HG03066 (cell line): ENCODE measurements at regions not wholly inside any gene's neighbourhood (a gene's known extent, or its start where the extent isn't known, plus 50 kb on each side); places are given as distances from the start of the nearest gene placed in this dataset.

Source experiments
- ATAC-seq: cut with Tn5 transposase; IDR thresholded peaks from one replicate; pipeline ENCODE4 v1.9.1; 2021; ENCODE audit warnings: low read depth; ENCODE audit not compliant: unreplicated experiment

DNA sequence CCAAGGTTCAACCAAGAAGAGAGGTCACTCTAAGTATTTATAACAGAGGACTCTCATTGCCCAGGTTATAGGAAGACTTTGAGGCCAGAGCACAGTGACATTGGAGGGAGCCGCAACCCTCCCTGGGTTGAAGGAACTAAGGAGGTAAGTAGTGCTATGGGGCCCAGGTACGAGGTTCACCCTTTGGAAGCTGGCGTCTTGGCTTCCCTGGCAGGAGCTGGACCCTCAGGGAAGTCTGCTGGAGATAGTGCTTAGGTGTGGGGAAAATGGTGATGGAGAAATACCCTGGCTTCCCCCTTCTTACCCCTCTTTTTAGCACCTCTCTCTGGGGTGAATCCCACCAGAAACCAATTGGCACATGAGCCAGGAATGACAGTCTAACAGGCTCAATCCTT, 317.9 kb upstream of the ZNF32 start:
- no peak for ATAC-seq

GRCh38 chr10:43965918-43966570, 317.4 kb upstream of the ZNF32 start:
- ATAC-seq: no peak

DNA sequence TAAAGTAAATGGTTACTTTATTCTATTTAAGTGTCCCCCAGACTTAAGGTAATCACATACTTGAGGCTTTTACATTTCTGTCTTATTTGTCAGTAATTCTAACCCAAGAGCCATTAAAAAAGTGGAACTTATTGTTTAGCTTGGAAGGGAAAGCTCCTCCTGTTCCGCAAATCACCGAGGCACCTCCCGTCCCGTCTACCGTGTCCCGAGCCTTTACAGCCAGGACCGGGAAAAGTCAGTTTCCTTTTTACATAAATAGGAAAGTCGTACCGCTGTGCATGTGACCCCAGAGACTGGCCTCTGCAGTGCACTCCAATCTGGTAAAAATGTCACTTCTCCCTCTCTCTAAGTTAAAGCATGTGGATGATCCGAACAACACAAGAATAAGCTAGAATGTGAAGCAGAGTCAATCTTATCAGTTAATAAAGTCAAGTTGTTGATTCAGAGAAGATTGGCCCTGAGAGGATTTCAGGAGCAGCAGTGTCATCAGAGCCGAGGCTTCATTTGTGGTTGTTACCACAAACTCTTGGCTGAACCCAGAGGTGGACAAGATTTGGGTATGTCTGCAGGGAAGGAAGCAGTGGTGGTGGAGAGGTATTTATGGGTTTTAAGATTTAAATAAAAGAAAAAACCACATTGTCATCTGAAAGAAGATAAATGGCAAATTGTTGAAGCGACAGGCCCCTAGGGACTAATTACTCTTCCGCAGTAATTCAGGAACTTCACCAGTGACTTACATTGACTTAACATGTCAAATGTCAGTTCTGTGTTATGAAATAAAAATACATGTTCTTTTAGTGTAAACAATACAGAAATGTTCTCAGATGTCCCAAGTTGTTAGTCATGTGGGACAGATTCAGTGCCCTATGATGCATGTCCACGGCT, 316.6 kb upstream of the ZNF32 start:
- ATAC-seq: no peak

DNA sequence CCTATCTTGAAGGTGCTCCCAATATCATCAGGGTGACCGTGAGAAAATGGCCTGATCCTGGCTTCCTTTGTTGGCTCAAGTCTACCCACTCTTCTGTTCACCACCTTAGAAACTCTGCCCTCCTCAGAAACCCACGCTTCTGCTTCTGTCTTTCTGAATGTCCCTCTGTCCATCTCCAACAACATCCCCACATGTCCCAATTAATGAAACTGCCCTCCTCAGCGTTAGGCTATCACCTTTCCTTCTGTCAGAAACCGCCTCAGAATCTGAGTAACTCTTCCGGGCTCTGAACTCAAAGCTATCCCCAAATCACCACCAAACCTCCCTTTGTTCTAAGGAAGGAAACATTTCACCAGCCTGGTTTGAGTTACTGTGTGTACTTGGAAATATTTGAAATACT, 315.8 kb upstream of the ZNF32 start:
- ATAC-seq: no peak

GRCh38 chr10:43963793-43964425, 315.2 kb upstream of the ZNF32 start:
- ATAC-seq: no peak

DNA sequence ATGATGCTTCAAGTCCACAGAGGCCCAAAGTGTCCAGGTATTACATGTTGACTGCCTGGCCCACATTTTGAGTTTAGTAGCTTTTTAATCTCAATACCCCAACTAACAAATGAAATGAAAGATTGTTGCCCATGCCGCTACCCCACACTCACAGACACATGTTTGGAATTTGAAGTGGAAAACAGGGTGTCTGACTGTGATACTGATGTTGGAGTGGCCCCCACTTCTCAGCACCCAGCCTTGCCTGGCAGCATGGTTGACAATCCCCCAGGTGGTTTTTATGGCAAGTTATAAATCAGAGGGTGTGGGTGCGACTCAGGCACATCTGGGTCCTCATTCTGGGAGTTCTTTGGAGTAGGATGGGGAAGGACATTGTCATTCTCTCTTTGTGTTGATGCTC, 314.7 kb upstream of the ZNF32 start:
- no peak for ATAC-seq

GRCh38 chr10:43962346-43963191, 313.9 kb upstream of the ZNF32 start:
- no peak for ATAC-seq

GRCh38 chr10:43961523-43962345, 313.1 kb upstream of the ZNF32 start:
- no peak for ATAC-seq

DNA sequence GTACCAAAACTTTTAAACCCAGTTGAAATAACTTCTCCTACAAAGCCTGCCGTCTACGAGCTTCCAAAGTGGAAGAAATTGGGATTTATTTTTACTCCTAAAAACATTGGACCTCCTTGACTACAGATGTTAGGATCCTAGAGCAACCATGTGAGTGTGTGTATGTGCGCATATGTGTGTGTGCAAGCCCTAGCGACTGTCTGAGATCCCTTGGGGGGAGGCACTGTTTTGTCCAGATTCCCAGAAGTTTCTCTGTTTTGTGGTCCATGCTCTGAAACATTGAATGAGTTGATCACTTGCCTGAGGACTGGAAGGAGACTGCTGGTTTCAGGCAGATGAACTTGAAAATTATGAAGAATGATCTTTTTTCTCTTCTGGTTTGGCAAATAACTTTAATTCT, 312.3 kb upstream of the ZNF32 start:
- no peak for ATAC-seq

DNA sequence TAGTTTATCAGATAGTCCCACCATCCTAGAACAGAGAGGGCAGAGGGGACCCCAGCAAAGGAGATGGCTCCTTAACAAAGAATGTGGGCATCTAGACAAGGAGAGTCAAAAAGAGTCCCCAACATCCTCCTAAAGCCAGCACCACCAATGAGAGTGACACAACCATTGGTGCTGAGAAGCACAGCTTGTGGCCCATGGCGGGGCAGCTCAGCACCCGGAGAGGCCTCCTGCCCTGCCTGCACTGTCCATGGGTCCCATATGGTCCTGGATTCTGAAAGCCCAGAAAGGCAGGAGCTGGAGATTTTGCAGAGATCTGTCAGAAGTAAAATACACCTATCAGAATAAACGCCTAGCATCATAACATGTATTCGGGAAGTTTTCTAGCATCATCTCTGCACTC, 311.8 kb upstream of the ZNF32 start:
- no peak for ATAC-seq

GRCh38 chr10:43960135-43960415, 311.4 kb upstream of the ZNF32 start:
- ATAC-seq: no peak

DNA sequence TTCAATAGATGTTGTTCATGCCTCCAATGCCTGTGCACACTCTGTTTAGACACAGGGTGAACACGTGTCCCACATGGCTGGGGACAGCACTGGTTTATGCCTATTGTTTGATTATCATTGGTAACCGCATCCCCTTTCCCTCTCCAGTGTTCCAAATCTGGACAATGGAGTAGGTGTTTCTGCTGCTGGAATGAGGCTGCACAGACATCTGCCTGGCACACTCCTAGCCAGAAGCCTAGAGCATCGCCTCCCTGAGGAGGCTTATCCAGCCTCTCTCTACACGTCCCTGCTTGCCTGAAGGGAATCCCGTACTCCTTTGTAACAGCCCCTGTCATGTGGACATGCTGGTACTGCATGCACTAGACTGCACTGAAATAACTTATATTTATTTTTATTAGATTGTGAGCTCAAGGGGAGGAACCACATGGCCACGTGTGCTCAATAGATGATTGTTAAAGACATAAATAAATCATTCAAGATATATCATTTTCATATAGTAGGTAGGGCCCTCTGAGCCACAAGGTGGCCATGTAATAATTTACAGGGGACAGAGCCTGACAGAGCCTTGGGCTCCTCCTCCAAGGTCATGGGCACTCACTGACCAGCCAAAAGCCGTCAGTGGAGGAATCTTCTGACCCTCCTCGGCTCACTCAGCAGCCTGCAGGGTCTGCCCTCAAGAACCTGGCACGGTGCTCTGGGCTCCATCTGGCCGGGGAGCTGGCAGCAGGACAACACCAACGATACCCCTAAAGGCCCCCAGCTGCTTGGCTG, 310.9 kb upstream of the ZNF32 start:
- no peak for ATAC-seq

GRCh38 chr10:43958964-43959363, 310.3 kb upstream of the ZNF32 start:
- no peak for ATAC-seq

DNA sequence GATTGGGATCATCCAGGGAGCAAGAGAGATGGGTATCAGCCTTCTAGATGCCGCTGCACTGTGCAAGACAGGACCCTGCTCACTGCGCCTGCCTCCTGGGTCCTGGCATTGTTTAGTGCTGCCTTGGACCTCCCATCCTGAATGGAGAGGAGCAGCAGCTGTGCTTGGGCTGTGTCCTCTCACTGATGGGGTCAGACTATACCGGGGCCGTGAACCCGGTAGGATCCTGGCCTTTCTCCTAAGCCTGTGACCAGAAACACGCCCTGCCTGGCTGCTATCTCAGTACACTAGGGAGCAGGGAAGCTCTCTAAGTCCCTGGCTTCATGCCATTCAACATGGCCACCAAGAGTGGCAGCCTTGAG, 309.4 kb upstream of the ZNF32 start:
- ATAC-seq: no peak

GRCh38 chr10:43957267-43958070, 308.8 kb upstream of the ZNF32 start:
- no peak for ATAC-seq

GRCh38 chr10:43955978-43956377, 307.3 kb upstream of the ZNF32 start:
- no peak for ATAC-seq

DNA sequence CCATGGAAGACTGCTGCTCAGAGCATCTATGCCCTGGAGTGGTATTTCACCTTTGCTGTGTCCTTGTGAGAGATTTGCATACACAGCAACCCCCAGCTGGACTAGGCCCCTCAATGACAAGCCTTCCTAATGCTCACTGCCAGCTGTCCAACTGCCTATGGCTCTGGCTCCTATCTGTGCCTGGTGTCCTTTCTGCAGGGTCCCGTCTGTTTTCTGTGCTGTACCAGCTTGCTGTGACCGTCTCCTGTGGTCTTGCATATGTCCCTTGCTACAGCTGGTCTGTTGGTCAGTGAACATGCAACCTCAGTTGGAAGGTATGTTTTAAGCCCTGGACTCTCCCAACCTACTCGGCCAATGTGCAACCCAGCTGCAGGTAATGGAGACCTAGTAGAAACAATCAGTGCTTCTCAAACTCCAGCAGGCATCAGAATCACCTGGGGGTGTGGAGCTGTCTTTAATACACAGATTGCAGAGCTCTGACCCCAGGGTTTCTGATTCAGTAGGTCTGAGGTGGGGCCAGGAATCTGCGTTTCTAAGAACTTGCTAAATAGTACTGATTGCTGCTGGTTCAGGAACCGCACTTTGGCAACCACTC, 306.4 kb upstream of the ZNF32 start:
- no peak for ATAC-seq

- ATAC-seq: no peak
These were observed 305.0 kb upstream of the ZNF32 start for GRCh38 chr10:43953672-43954071.
